Upper lobe of left lung (tissue), 6 donors: ENCODE measurements at regions not wholly inside any gene's neighbourhood (a gene's known extent, or its start where the extent isn't known, plus 50 kb on each side); places are given as distances from the start of the nearest gene placed in this dataset.

Experiments used
- ATAC-seq, 2 donors: fragments of 200-7000 bp; cut with Tn5 transposase; one replicate each; pipeline ENCODE4 v1.9.1; 2022; ENCODE audit warnings: mild to moderate bottlenecking in 2 of 2, moderate library complexity in 2 of 2; ENCODE audit not compliant: low FRiP score in 2 of 2
- DNase-seq, 2 donors: peaks; one replicate each; pipeline ENCODE4 v3.0.0-alpha.2; 2019 to 2020
- H3K27ac ChIP-seq, 4 donors: fragments of 200-600 bp; sonication (generic); one replicate each; pipeline ENCODE4 v1.5.1; 2016 to 2019
- H3K27me3 ChIP-seq, 4 donors: fragments of 200-600 bp; sonication (generic); one replicate each; pipeline ENCODE4 v1.5.1; 2017 to 2019
- H3K36me3 ChIP-seq, 4 donors: fragments of 200-600 bp; sonication (generic); one replicate each; pipeline ENCODE4 v1.5.1; 2016 to 2019
- H3K4me1 ChIP-seq, 4 donors: fragments of 200-600 bp; sonication (generic); one replicate each; pipeline ENCODE4 v1.5.1; 2018 to 2019
- H3K4me3 ChIP-seq, 4 donors: fragments of 200-600 bp; sonication (generic); one replicate each; pipeline ENCODE4 v1.5.1; 2017 to 2019; ENCODE audit warnings: mild to moderate bottlenecking in 2 of 4, moderate library complexity in 1 of 4
- H3K9me3 ChIP-seq, 4 donors: fragments of 200-600 bp; sonication (generic); one replicate each; pipeline ENCODE4 v1.5.1; 2018 to 2019
- CTCF ChIP-seq, 6 experiments: fragments of 450-650 bp in 4 of 6; fragments of 200-600 bp in 2 of 6; sonication (generic) in 2 of 6; IDR thresholded peaks; one replicate each; pipeline ENCODE4 v1.5.1; 2016 to 2019; ENCODE audit warnings: antibody characterized with exemption in 6 of 6
- EP300 ChIP-seq, 4 donors: sonication (generic); formaldehyde crosslinking; IDR thresholded peaks; one replicate each; pipeline ENCODE4 v1.5.1; 2017; ENCODE audit warnings: antibody characterized with exemption in 4 of 4, control low read depth in 2 of 4
- POLR2A ChIP-seq, 4 donors: fragments of 450-650 bp; IDR thresholded peaks; one replicate each; pipeline ENCODE4 v1.5.1; 2016 to 2017; ENCODE audit warnings: antibody characterized with exemption in 4 of 4, mild to moderate bottlenecking in 2 of 4
- POLR2AphosphoS5 ChIP-seq, 2 donors: sonication (generic); formaldehyde crosslinking; IDR thresholded peaks; one replicate each; pipeline ENCODE4 v1.5.1; 2017; ENCODE audit warnings: antibody characterized with exemption in 2 of 2
- WGBS, 2 donors: methylation state at CpG; one replicate each; pipeline ENCODE4 v1.1.5; 2017 to 2018; 5-methylcytosine and 5-hydroxymethylcytosine counted together
- donor health status: DM: no; HTN: no; CAD: no; lungs with moderate emphysema.
- donor health status: DM: no; HTN: yes; CAD: no; lungs with severe emphysema.

- Histone ChIP-seq H3K9me3 (no peaks in the 10 kb centered on the region), H3K27ac (no peak overlapping the region), H3K27me3 (no peaks in the 10 kb centered on the region), H3K36me3 (no peaks in the 10 kb centered on the region), H3K4me1 (no peaks in the 10 kb centered on the region), H3K4me3 (no peak overlapping the region)
- ATAC-seq (no peak), DNase-seq (no peak)
- TF ChIP-seq POLR2AphosphoS5 (IDR thresholded peaks at IDR 0.05), result no peak
- no peak for TF ChIP-seq EP300 (IDR thresholded peaks at IDR 0.05)
- no peak for TF ChIP-seq POLR2A (IDR thresholded peaks at IDR 0.05)
- TF ChIP-seq CTCF (IDR thresholded peaks at IDR 0.05), result no peak
- 63 to 84% methylated on average over 2 of the region's 2 CpGs for WGBS, 2 donors
Observed at GRCh38 chr1:227450489-227450888, 112.9 kb upstream of the ZNF678 start.

GRCh38 chr1:227449741-227450441, 113.5 kb upstream of the ZNF678 start:
- Histone ChIP-seq H3K9me3 (no peaks in the 10 kb centered on the region), H3K36me3 (no peaks in the 10 kb centered on the region), H3K27me3 (no peaks in the 10 kb centered on the region), H3K4me1 (no peaks in the 10 kb centered on the region), H3K4me3 (no peak overlapping the region), H3K27ac (no peak overlapping the region)
- ATAC-seq (no peak), DNase-seq (no peak)
- 70 to 73% methylated on average over 8 to 11 of the region's 11 CpGs for WGBS, 2 donors
- no peak for TF ChIP-seq EP300 (IDR thresholded peaks at IDR 0.05)
- no peak for TF ChIP-seq POLR2A (IDR thresholded peaks at IDR 0.05)
- TF ChIP-seq POLR2AphosphoS5 (IDR thresholded peaks at IDR 0.05), result no peak
- TF ChIP-seq CTCF (IDR thresholded peaks at IDR 0.05), result no peak

GRCh38 chr1:227449051-227449450, 114.3 kb upstream of the ZNF678 start:
- Histone ChIP-seq H3K27me3 (no peaks in the 10 kb centered on the region), H3K9me3 (no peaks in the 10 kb centered on the region), H3K27ac (no peak overlapping the region), H3K4me1 (no peaks in the 10 kb centered on the region), H3K36me3 (no peaks in the 10 kb centered on the region), H3K4me3 (no peak overlapping the region)
- WGBS, 2 donors, result 46 to 60% methylated on average over 6 of the region's 6 CpGs
- peak in 2 of 6 experiments; percentile 6 to 31 for TF ChIP-seq CTCF (IDR thresholded peaks at IDR 0.05)
- TF ChIP-seq POLR2AphosphoS5 (IDR thresholded peaks at IDR 0.05), result no peak
- TF ChIP-seq EP300 (IDR thresholded peaks at IDR 0.05), result no peak
- no peak for TF ChIP-seq POLR2A (IDR thresholded peaks at IDR 0.05)
- peak in 1 of 2 donors; percentile 58 for ATAC-seq
- peak in 1 of 2 donors; percentile 34 for DNase-seq

- Histone ChIP-seq H3K27ac (no peak overlapping the region), H3K36me3 (no peaks in the 10 kb centered on the region), H3K4me1 (no peaks in the 10 kb centered on the region), H3K4me3 (peak overlapping the region in 3 of 4 donors; percentile 19 to 24 (median 23)), H3K9me3 (no peaks in the 10 kb centered on the region), H3K27me3 (no peaks in the 10 kb centered on the region)
- 50 to 63% methylated on average over 23 to 25 of the region's 25 CpGs for WGBS, 2 donors
- TF ChIP-seq POLR2A (IDR thresholded peaks at IDR 0.05) (no peak), CTCF (IDR thresholded peaks at IDR 0.05) (peak in 4 of 6 experiments; percentile 41 to 54 (median 48)), EP300 (IDR thresholded peaks at IDR 0.05) (no peak), POLR2AphosphoS5 (IDR thresholded peaks at IDR 0.05) (peak in 1 of 2 donors; percentile 29)
- DNase-seq, result peak in 1 of 2 donors; percentile 78
- ATAC-seq, result peak in 1 of 2 donors; percentile 61
Observed at GRCh38 chr1:227447531-227447990, 115.8 kb upstream of the ZNF678 start.

GRCh38 chr1:227445746-227446145, 117.6 kb upstream of the ZNF678 start:
- Histone ChIP-seq H3K9me3 (no peaks in the 10 kb centered on the region), H3K36me3 (no peaks in the 10 kb centered on the region), H3K27ac (no peak overlapping the region), H3K4me1 (peaks cover 3 to 5% (median 4%) of the 10 kb centered on the region in 4 donors), H3K27me3 (no peaks in the 10 kb centered on the region), H3K4me3 (no peak overlapping the region)
- TF ChIP-seq POLR2AphosphoS5 (IDR thresholded peaks at IDR 0.05), result no peak
- TF ChIP-seq POLR2A (IDR thresholded peaks at IDR 0.05), result no peak
- TF ChIP-seq CTCF (IDR thresholded peaks at IDR 0.05), result no peak
- no peak for TF ChIP-seq EP300 (IDR thresholded peaks at IDR 0.05)
- 91 to 93% methylated on average over 2 of the region's 2 CpGs for WGBS, 2 donors
- DNase-seq (no peak), ATAC-seq (no peak)
